ENCODE measurements at regions not wholly inside any gene's neighbourhood (a gene's known extent, or its start where the extent isn't known, plus 50 kb on each side); places are given as distances from the start of the nearest gene placed in this dataset.

DNA sequence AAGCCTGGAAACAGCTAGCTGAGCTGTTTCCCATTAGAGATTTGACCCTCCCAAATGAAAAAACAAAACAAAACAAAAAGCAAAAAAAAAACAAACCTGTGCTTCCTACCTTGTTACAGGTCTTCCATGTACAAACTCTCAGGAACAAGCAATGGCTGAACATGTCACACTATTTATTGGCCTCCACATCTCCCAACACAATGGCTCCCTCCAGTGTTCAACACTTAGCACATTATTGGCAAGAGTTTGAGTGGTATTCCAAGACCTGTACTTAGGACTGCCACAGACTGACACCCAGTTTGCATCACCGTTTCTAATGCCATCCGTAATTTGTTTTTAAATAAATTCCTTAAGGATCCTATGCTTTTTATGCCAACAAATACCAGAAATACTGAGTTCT, 195.0 kb upstream of the OLFM3 start:
- Mint-ChIP-seq H3K4me1 (no peaks in the 10 kb centered on the region), H3K27ac (no peak overlapping the region), H3K27me3 (ENCODE audit: insufficient read depth) (no peaks in the 10 kb centered on the region), H3K4me3 (no peak overlapping the region), H3K36me3 (ENCODE audit: low read depth) (no peaks in the 10 kb centered on the region), H3K9me3 (no peaks in the 10 kb centered on the region)
- H3K4me1 ChIP-seq (ENCODE audit: control insufficient read depth, insufficient read depth, low read length): no peaks in the 10 kb centered on the region
- no peak overlapping the region for H3K27ac ChIP-seq (ENCODE audit: low read depth, low read length)
- WGBS, 2 experiments (ENCODE audit: insufficient coverage in 1 of 2, insufficient read length in 1 of 2): 60 to 100% methylated on average over 1 to 2 of the region's 2 CpGs
- H3K4me3 ChIP-seq (ENCODE audit: low read length): no peak overlapping the region
- H3K9ac ChIP-seq (ENCODE audit: extremely low read depth, low read length, poor library complexity, severe bottlenecking): no peak overlapping the region
- H3K9me3 ChIP-seq (ENCODE audit: control insufficient read depth, low read length): no peaks in the 10 kb centered on the region
- DNase-seq: peak; percentile 71
- TF ChIP-seq, protein P1, sequence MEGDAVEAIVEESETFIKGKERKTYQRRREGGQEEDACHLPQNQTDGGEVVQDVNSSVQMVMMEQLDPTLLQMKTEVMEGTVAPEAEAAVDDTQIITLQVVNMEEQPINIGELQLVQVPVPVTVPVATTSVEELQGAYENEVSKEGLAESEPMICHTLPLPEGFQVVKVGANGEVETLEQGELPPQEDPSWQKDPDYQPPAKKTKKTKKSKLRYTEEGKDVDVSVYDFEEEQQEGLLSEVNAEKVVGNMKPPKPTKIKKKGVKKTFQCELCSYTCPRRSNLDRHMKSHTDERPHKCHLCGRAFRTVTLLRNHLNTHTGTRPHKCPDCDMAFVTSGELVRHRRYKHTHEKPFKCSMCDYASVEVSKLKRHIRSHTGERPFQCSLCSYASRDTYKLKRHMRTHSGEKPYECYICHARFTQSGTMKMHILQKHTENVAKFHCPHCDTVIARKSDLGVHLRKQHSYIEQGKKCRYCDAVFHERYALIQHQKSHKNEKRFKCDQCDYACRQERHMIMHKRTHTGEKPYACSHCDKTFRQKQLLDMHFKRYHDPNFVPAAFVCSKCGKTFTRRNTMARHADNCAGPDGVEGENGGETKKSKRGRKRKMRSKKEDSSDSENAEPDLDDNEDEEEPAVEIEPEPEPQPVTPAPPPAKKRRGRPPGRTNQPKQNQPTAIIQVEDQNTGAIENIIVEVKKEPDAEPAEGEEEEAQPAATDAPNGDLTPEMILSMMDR (conservative IDR thresholded peaks at IDR 0.05): peak; percentile 83
- H3K27me3 ChIP-seq (ENCODE audit: control insufficient read depth, insufficient read depth, low read length, poor library complexity, severe bottlenecking): no peaks in the 10 kb centered on the region
- no peaks in the 10 kb centered on the region for H3K36me3 ChIP-seq (ENCODE audit: control insufficient read depth, insufficient read depth, low read length)

DNA sequence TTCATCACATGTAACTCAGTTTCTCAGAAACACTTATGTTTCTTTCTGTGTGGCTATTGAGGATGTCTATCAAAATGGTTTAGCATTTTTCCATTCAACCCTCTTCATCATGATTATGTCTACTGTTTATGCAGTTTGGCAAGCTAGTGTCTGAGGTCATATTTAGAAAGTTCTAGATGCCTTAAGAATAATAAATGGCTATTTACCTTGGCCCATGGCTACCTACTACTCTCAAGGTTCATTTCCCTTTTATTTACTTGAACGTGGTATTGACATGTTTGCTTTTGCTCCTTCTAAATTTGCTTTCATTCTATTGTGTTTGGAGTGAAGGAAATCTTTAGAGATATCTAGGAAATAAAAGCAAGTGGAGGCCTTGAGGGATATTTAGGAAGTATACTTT, 193.7 kb upstream of the OLFM3 start:
- H3K4me3 Mint-ChIP-seq: no peak overlapping the region
- H3K36me3 Mint-ChIP-seq (ENCODE audit: low read depth): no peaks in the 10 kb centered on the region
- peaks cover 3% of the 10 kb centered on the region for H3K4me1 ChIP-seq (ENCODE audit: control insufficient read depth, insufficient read depth, low read length)
- H3K9me3 ChIP-seq (ENCODE audit: control insufficient read depth, low read length): no peaks in the 10 kb centered on the region
- no peaks in the 10 kb centered on the region for H3K9me3 Mint-ChIP-seq
- 83% methylated on average over 1 of the region's 1 CpG; no CpG with 5 or more reads in 1 of the 2 experiments for WGBS, 2 experiments (ENCODE audit: insufficient coverage in 1 of 2, insufficient read length in 1 of 2)
- no peak overlapping the region for H3K9ac ChIP-seq (ENCODE audit: extremely low read depth, low read length, poor library complexity, severe bottlenecking)
- TF ChIP-seq, protein P1 (conservative IDR thresholded peaks at IDR 0.05): no peak
- H3K27me3 ChIP-seq (ENCODE audit: control insufficient read depth, insufficient read depth, low read length, poor library complexity, severe bottlenecking): no peaks in the 10 kb centered on the region
- no peaks in the 10 kb centered on the region for H3K27me3 Mint-ChIP-seq (ENCODE audit: insufficient read depth)
- no peaks in the 10 kb centered on the region for H3K36me3 ChIP-seq (ENCODE audit: control insufficient read depth, insufficient read depth, low read length)
- no peak overlapping the region for H3K4me3 ChIP-seq (ENCODE audit: low read length)
- no peak overlapping the region for H3K27ac Mint-ChIP-seq
- H3K4me1 Mint-ChIP-seq: peaks cover 8% of the 10 kb centered on the region
- no peak overlapping the region for H3K27ac ChIP-seq (ENCODE audit: low read depth, low read length)
- DNase-seq: no peak

DNA sequence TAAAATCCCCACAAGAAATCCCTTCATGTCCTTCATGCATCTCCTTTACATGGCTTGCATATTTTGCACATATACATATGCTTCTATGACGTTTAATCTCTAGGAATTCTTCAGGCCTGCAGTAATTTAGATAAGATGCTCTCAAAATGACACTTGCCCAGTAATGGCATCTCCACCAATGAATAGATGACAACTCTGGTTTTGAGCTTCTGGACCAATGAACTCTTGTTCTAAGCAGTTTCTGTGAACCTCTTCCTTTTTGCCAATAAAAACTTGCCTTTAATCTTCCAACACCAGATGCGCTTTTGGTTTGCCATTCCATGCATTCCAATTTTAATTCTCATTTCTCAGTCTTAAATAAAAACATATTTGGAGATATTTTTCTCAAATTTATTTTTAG, 189.8 kb upstream of the OLFM3 start:
- TF ChIP-seq, protein P1 (conservative IDR thresholded peaks at IDR 0.05): no peak
- H3K9me3 Mint-ChIP-seq: no peaks in the 10 kb centered on the region
- WGBS, 2 experiments (ENCODE audit: insufficient coverage in 1 of 2, insufficient read length in 1 of 2): 92 to 93% methylated on average over 2 of the region's 2 CpGs
- Histone ChIP-seq H3K9ac (ENCODE audit: extremely low read depth, low read length, poor library complexity, severe bottlenecking) (no peak overlapping the region), H3K4me1 (ENCODE audit: control insufficient read depth, insufficient read depth, low read length) (peaks cover 7% of the 10 kb centered on the region), H3K36me3 (ENCODE audit: control insufficient read depth, insufficient read depth, low read length) (no peaks in the 10 kb centered on the region), H3K9me3 (ENCODE audit: control insufficient read depth, low read length) (no peaks in the 10 kb centered on the region), H3K4me3 (ENCODE audit: low read length) (no peak overlapping the region), H3K27me3 (ENCODE audit: control insufficient read depth, insufficient read depth, low read length, poor library complexity, severe bottlenecking) (no peaks in the 10 kb centered on the region), H3K27ac (ENCODE audit: low read depth, low read length) (no peak overlapping the region)
- DNase-seq: no peak
- no peak overlapping the region for H3K27ac Mint-ChIP-seq
- H3K4me1 Mint-ChIP-seq: peaks cover 19% of the 10 kb centered on the region
- no peaks in the 10 kb centered on the region for H3K36me3 Mint-ChIP-seq (ENCODE audit: low read depth)
- no peaks in the 10 kb centered on the region for H3K27me3 Mint-ChIP-seq (ENCODE audit: insufficient read depth)
- H3K4me3 Mint-ChIP-seq: no peak overlapping the region

Measured in endodermal cell (in vitro differentiated cells).